Uterus (tissue), 3 donors: ENCODE measurements at regions not wholly inside any gene's neighbourhood (a gene's known extent, or its start where the extent isn't known, plus 50 kb on each side); places are given as distances from the start of the nearest gene placed in this dataset. TPM values are rescaled to one million over a fixed set of nuclear protein-coding genes. Genes with fewer than 3 reads are reported as not detected.

Experiments used
- DNase-seq, 2 donors: peaks; one replicate each; pipeline ENCODE4 v3.0.0-alpha.2; 2019 to 2020
- H3K27ac ChIP-seq, 2 donors: fragments of 200-600 bp; sonication (generic); 1 replicate in 1 of 2; 2 replicates in 1 of 2; pipeline ENCODE4 v1.5.1; 2016 to 2018
- H3K27me3 ChIP-seq, 2 donors: fragments of 200-600 bp; sonication (generic); one replicate each; pipeline ENCODE4 v1.5.1; 2018 to 2019; ENCODE audit warnings: control low read depth in 1 of 2
- H3K36me3 ChIP-seq, 2 donors: fragments of 200-600 bp; sonication (generic); one replicate each; pipeline ENCODE4 v1.5.1; 2019; ENCODE audit warnings: control low read depth in 1 of 2
- H3K4me1 ChIP-seq, 2 donors: fragments of 200-600 bp; sonication (generic); one replicate each; pipeline ENCODE4 v1.5.1; 2018 to 2019; ENCODE audit warnings: control low read depth in 1 of 2
- H3K4me3 ChIP-seq, 2 donors: fragments of 200-600 bp; sonication (generic); 1 replicate in 1 of 2; 2 replicates in 1 of 2; pipeline ENCODE4 v1.5.1; 2018 to 2019; ENCODE audit warnings: mild to moderate bottlenecking in 1 of 2
- H3K9me3 ChIP-seq, 2 donors: fragments of 200-600 bp; sonication (generic); one replicate each; pipeline ENCODE4 v1.5.1; 2019; ENCODE audit warnings: control low read depth in 1 of 2
- POLR2A ChIP-seq, 2 donors: fragments of 450-650 bp; IDR thresholded peaks; one replicate each; pipeline ENCODE4 v1.6.1; 2016; ENCODE audit warnings: antibody characterized with exemption in 2 of 2, mild to moderate bottlenecking in 1 of 2, moderate library complexity in 1 of 2
- intact Hi-C: fragments of 100-400 bp; cut with DNase I; formaldehyde crosslinking; loops from one replicate; pipeline ENCODE4 v1.15.1; 2023; ENCODE audit warnings: low total_unique reads
- small RNA-seq: library from RNA; depleted of rRNA; stranded (forward); fragments of <200 nt; gene quantifications from one replicate; pipeline ENCODE3, GENCODE V24; 2016
- TF ChIP-seq, protein P1 (sequence below), 4 experiments: fragments of 200-600 bp in 2 of 4; fragments of 450-650 bp in 2 of 4; sonication (generic) in 2 of 4; IDR thresholded peaks; one replicate each; pipeline ENCODE4 v1.5.1; 2016 to 2019; ENCODE audit warnings: antibody characterized with exemption in 4 of 4, mild to moderate bottlenecking in 2 of 4, moderate library complexity in 1 of 4
- donor health status: DM: yes; HTN: yes; CAD: no.

DNA sequence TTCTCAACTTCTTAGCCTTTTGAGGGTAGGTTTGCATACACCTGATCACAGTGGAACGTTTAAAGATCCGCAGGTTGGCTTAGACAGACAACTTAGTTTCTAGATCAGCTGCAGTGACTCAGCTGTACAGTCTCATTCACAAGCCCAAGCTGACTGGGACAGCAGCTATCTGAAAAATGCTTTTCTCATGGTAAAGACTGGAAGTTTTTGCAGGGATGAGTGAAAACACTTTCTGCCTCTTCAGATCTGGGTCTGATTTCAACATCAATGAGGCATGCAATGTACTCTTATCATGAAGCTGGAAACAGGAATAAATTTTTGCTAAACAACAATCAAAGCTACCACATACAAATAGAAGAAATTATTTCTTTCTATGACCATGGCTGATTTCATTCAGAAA lies 61.1 kb upstream of the PTBP2 start:
- no peaks in the 10 kb centered on the region for H3K27me3 ChIP-seq
- H3K27ac ChIP-seq = no peak overlapping the region
- H3K9me3 ChIP-seq = no peaks in the 10 kb centered on the region
- intact Hi-C loops = no loop called here
- TF ChIP-seq, protein P1, sequence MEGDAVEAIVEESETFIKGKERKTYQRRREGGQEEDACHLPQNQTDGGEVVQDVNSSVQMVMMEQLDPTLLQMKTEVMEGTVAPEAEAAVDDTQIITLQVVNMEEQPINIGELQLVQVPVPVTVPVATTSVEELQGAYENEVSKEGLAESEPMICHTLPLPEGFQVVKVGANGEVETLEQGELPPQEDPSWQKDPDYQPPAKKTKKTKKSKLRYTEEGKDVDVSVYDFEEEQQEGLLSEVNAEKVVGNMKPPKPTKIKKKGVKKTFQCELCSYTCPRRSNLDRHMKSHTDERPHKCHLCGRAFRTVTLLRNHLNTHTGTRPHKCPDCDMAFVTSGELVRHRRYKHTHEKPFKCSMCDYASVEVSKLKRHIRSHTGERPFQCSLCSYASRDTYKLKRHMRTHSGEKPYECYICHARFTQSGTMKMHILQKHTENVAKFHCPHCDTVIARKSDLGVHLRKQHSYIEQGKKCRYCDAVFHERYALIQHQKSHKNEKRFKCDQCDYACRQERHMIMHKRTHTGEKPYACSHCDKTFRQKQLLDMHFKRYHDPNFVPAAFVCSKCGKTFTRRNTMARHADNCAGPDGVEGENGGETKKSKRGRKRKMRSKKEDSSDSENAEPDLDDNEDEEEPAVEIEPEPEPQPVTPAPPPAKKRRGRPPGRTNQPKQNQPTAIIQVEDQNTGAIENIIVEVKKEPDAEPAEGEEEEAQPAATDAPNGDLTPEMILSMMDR (IDR thresholded peaks at IDR 0.05) = no peak
- no peak for TF ChIP-seq POLR2A (IDR thresholded peaks at IDR 0.05)
- H3K4me1 ChIP-seq = no peaks in the 10 kb centered on the region
- no peak for DNase-seq
- H3K4me3 ChIP-seq = no peak overlapping the region
- no peaks in the 10 kb centered on the region for H3K36me3 ChIP-seq

Small RNA genes in the stretch of these regions (small RNA-seq; reads per million reads assigned to genes)
- not detected for gene RNU1-130P
